ENCODE measurements at regions not wholly inside any gene's neighbourhood (a gene's known extent, or its start where the extent isn't known, plus 50 kb on each side); places are given as distances from the start of the nearest gene placed in this dataset.

DNA sequence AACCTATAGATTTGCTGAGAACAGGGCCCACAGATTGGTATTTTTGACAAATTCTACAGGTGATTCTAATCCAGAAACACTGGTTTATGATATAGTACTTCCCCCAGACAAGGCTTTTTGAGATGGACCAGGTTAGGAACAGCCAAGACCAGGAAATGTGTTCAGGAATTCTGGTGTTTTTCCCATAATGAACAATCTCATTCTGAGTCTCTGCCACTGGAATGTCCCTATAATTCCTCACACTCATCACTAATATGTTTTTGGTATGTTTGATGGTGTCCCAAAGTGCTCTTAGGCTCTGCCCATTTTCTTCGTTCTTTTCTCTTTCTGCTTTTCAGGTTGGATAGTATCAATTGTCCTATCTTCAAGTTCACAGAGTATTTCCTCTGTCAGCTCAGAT is 107.2 kb upstream of the IGFBP3 start:
- H3K4me3 Mint-ChIP-seq (ENCODE audit: unreplicated experiment): no peak overlapping the region
- Histone ChIP-seq H4K20me1 (ENCODE audit: insufficient read depth, low read length) (no peaks in the 10 kb centered on the region), H2AFZ (ENCODE audit: low read depth, low read length) (no peak overlapping the region), H3K36me3 (ENCODE audit: insufficient read depth, low read length) (no peaks in the 10 kb centered on the region), H3K4me2 (ENCODE audit: low read length) (no peak overlapping the region), H3K9me3 (ENCODE audit: insufficient read depth, low read depth, low read length) (no peaks in the 10 kb centered on the region), H3K27me3 (ENCODE audit: insufficient read depth, low read length) (no peaks in the 10 kb centered on the region), H3K4me1 (ENCODE audit: insufficient read depth, low read length) (no peaks in the 10 kb centered on the region), H3K4me3 (ENCODE audit: insufficient read depth, low read depth, low read length) (no peak overlapping the region), H3K9ac (ENCODE audit: low read length) (no peak overlapping the region), H3K27ac (ENCODE audit: low read depth, low read length) (no peak overlapping the region), H3K79me2 (ENCODE audit: insufficient read depth, low read length) (no peaks in the 10 kb centered on the region)
- H3K36me3 Mint-ChIP-seq (ENCODE audit: low read depth, unreplicated experiment): peaks cover 3% of the 10 kb centered on the region
- peaks cover 22% of the 10 kb centered on the region for H3K9me3 Mint-ChIP-seq (ENCODE audit: unreplicated experiment)
- peaks cover 29% of the 10 kb centered on the region for H3K4me1 Mint-ChIP-seq (ENCODE audit: low read depth, unreplicated experiment)
- DNase-seq (ENCODE audit: low read depth) (no peak), FAIRE-seq (no peak)
- H3K27ac Mint-ChIP-seq (ENCODE audit: unreplicated experiment): no peak overlapping the region
- H3K27me3 Mint-ChIP-seq (ENCODE audit: low read depth, unreplicated experiment): no peaks in the 10 kb centered on the region
- TF ChIP-seq CTCF (IDR thresholded peaks at IDR 0.05; ENCODE audit: insufficient read depth, low read depth, low read length) (no peak), EZH2 (IDR thresholded peaks at IDR 0.05; ENCODE audit: insufficient read depth, low read length) (no peak)

DNA sequence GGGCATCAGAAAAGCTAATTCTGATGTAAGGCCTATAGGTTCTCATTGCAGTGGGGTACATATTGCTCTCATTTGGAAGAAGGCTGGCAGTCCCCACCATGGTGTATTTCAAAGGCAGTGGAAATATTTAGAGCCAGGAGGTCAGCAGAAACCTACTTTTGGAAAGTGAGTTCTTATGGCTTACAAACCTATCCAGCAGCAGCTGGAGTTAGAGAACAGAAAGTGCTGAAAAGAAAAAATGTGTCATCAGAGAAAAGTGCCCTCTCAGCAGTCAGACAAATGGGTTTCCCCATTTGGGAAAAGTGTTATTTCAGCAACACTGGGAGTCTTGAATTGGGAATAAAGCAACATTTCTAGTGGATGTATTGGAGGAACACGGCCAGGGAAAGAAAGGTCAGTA is 105.7 kb upstream of the IGFBP3 start:
- Mint-ChIP-seq H3K4me3 (ENCODE audit: unreplicated experiment) (no peak overlapping the region), H3K27ac (ENCODE audit: unreplicated experiment) (no peak overlapping the region), H3K36me3 (ENCODE audit: low read depth, unreplicated experiment) (peaks cover 3% of the 10 kb centered on the region), H3K27me3 (ENCODE audit: low read depth, unreplicated experiment) (no peaks in the 10 kb centered on the region), H3K4me1 (ENCODE audit: low read depth, unreplicated experiment) (peaks cover 29% of the 10 kb centered on the region), H3K9me3 (ENCODE audit: unreplicated experiment) (peaks cover 16% of the 10 kb centered on the region)
- Histone ChIP-seq H3K4me1 (ENCODE audit: insufficient read depth, low read length) (no peaks in the 10 kb centered on the region), H3K79me2 (ENCODE audit: insufficient read depth, low read length) (no peaks in the 10 kb centered on the region), H3K36me3 (ENCODE audit: insufficient read depth, low read length) (no peaks in the 10 kb centered on the region), H3K27me3 (ENCODE audit: insufficient read depth, low read length) (no peaks in the 10 kb centered on the region), H4K20me1 (ENCODE audit: insufficient read depth, low read length) (no peaks in the 10 kb centered on the region), H3K9me3 (ENCODE audit: insufficient read depth, low read depth, low read length) (no peaks in the 10 kb centered on the region), H3K4me2 (ENCODE audit: low read length) (no peak overlapping the region), H2AFZ (ENCODE audit: low read depth, low read length) (no peak overlapping the region), H3K4me3 (ENCODE audit: insufficient read depth, low read depth, low read length) (no peak overlapping the region), H3K27ac (ENCODE audit: low read depth, low read length) (no peak overlapping the region), H3K9ac (ENCODE audit: low read length) (no peak overlapping the region)
- DNase-seq (ENCODE audit: low read depth) (no peak), FAIRE-seq (no peak)
- TF ChIP-seq CTCF (IDR thresholded peaks at IDR 0.05; ENCODE audit: insufficient read depth, low read depth, low read length): no peak
- TF ChIP-seq EZH2 (IDR thresholded peaks at IDR 0.05; ENCODE audit: insufficient read depth, low read length): no peak

- Histone ChIP-seq H3K4me1 (ENCODE audit: insufficient read depth, low read length) (no peaks in the 10 kb centered on the region), H3K4me3 (ENCODE audit: insufficient read depth, low read depth, low read length) (no peak overlapping the region), H3K27ac (ENCODE audit: low read depth, low read length) (no peak overlapping the region), H3K27me3 (ENCODE audit: insufficient read depth, low read length) (no peaks in the 10 kb centered on the region), H4K20me1 (ENCODE audit: insufficient read depth, low read length) (no peaks in the 10 kb centered on the region), H3K36me3 (ENCODE audit: insufficient read depth, low read length) (no peaks in the 10 kb centered on the region), H3K4me2 (ENCODE audit: low read length) (no peak overlapping the region), H2AFZ (ENCODE audit: low read depth, low read length) (no peak overlapping the region), H3K9ac (ENCODE audit: low read length) (no peak overlapping the region), H3K79me2 (ENCODE audit: insufficient read depth, low read length) (no peaks in the 10 kb centered on the region), H3K9me3 (ENCODE audit: insufficient read depth, low read depth, low read length) (no peaks in the 10 kb centered on the region)
- DNase-seq (ENCODE audit: low read depth) (no peak), FAIRE-seq (no peak)
- no peak overlapping the region for H3K4me3 Mint-ChIP-seq (ENCODE audit: unreplicated experiment)
- no peaks in the 10 kb centered on the region for H3K27me3 Mint-ChIP-seq (ENCODE audit: low read depth, unreplicated experiment)
- peaks cover 19% of the 10 kb centered on the region for H3K4me1 Mint-ChIP-seq (ENCODE audit: low read depth, unreplicated experiment)
- H3K27ac Mint-ChIP-seq (ENCODE audit: unreplicated experiment): no peak overlapping the region
- H3K36me3 Mint-ChIP-seq (ENCODE audit: low read depth, unreplicated experiment): peaks cover 3% of the 10 kb centered on the region
- H3K9me3 Mint-ChIP-seq (ENCODE audit: unreplicated experiment): peaks cover 7% of the 10 kb centered on the region
- TF ChIP-seq CTCF (IDR thresholded peaks at IDR 0.05; ENCODE audit: insufficient read depth, low read depth, low read length): no peak
- TF ChIP-seq EZH2 (IDR thresholded peaks at IDR 0.05; ENCODE audit: insufficient read depth, low read length): no peak
Measured at GRCh38 chr7:46024263-46024916, 103.3 kb upstream of the IGFBP3 start.
